ENCODE measurements at regions not wholly inside any gene's neighbourhood (a gene's known extent, or its start where the extent isn't known, plus 50 kb on each side); places are given as distances from the start of the nearest gene placed in this dataset.

DNA sequence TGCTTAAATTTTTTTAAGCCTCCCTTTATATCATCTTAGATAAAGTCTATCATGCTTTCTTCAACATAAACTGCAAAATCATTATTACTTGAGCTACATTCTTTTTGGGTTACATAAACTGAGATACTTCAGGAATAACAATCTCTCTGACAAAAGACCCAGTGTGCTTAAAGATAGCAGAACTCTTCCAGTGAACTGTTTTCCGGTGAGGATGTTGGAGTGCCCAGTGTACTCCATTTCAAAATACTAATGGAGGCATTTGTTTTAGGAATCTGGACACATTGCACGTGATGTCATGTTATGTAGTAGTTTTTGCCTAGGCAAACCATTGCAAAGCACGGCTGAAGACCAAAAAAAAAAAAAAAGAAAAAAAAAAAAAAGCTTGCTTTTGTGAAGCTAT, 388.2 kb upstream of the CELF2 start:
- Mint-ChIP-seq H3K36me3 (ENCODE audit: low read depth) (no peaks in the 10 kb centered on the region), H3K27me3 (peaks cover 21% of the 10 kb centered on the region), H3K4me1 (no peaks in the 10 kb centered on the region), H3K4me3 (no peak overlapping the region), H3K27ac (no peak overlapping the region)
- DNase-seq (no peak), ATAC-seq (no peak)
- H3K9me3 ChIP-seq (ENCODE audit: control insufficient read depth, low read length, poor library complexity, severe bottlenecking): no peaks in the 10 kb centered on the region

DNA sequence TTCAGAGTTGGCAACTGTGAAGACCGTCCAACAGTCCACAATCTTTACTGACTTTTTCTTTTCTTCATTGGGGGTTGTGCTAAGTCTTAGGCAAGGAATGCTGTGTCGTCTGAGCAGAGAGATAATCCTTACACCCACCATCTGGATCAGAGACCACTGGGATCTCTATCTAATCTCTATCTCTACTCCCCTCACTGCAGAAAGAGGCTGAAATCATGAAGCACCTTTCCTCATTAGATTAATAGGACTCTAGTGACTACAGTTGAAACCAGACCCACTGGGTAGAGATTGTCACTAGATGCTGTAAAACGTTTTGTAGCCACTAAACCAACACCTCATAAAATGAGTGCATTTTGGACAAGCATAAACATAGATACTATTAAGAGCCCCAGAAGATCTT, 387.4 kb upstream of the CELF2 start:
- no peaks in the 10 kb centered on the region for H3K9me3 ChIP-seq (ENCODE audit: control insufficient read depth, low read length, poor library complexity, severe bottlenecking)
- H3K27me3 Mint-ChIP-seq: peaks cover 26% of the 10 kb centered on the region
- no peak overlapping the region for H3K4me3 Mint-ChIP-seq
- H3K27ac Mint-ChIP-seq: no peak overlapping the region
- DNase-seq: no peak
- ATAC-seq: no peak
- no peaks in the 10 kb centered on the region for H3K36me3 Mint-ChIP-seq (ENCODE audit: low read depth)
- H3K4me1 Mint-ChIP-seq: no peaks in the 10 kb centered on the region

DNA sequence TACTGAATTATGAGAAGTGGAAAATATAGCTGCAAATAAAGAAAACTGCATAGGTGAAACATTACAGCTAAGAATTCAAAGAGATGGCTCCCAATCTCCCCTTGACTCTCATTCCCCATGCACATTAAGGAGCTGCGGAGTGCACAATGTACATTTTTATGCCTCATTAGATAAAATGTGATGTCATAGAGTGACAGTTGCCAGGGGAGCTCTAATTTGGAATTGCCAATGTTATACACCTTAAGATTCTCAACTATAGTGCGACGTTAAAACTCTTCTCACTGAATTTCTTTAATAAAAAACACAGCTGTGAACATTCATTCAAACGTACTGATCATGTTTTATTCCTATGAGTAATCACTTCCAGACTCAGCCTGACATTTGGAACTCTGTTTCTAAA, 386.9 kb upstream of the CELF2 start:
- ATAC-seq (no peak), DNase-seq (no peak)
- no peaks in the 10 kb centered on the region for H3K4me1 Mint-ChIP-seq
- H3K36me3 Mint-ChIP-seq (ENCODE audit: low read depth): no peaks in the 10 kb centered on the region
- no peak overlapping the region for H3K4me3 Mint-ChIP-seq
- peaks cover 31% of the 10 kb centered on the region for H3K27me3 Mint-ChIP-seq
- H3K27ac Mint-ChIP-seq: no peak overlapping the region
- no peaks in the 10 kb centered on the region for H3K9me3 ChIP-seq (ENCODE audit: control insufficient read depth, low read length, poor library complexity, severe bottlenecking)

DNA sequence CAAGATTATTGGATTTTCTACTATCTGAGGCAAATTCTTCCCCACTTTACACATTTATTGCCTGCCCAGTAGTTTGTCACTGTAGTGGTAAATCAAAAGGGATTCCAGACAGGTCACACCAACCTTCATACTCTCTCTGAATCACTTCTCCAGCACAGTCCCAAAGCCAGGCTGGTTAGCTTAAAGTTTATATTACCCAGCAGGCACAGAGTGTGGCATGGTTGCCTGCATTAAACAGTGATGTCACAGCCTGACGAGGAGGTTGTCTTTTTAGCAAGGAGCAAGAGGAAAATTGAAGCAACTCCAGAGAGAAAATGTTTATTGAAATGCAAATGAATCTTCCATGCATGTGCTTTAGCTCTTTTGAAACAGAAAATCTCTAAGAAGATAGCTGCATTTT, 375.5 kb upstream of the CELF2 start:
- Mint-ChIP-seq H3K27me3 (peaks cover 35% of the 10 kb centered on the region), H3K4me3 (no peak overlapping the region), H3K36me3 (ENCODE audit: low read depth) (no peaks in the 10 kb centered on the region), H3K27ac (no peak overlapping the region), H3K4me1 (no peaks in the 10 kb centered on the region)
- DNase-seq: no peak
- H3K9me3 ChIP-seq (ENCODE audit: control insufficient read depth, low read length, poor library complexity, severe bottlenecking): no peaks in the 10 kb centered on the region
- no peak for ATAC-seq

DNA sequence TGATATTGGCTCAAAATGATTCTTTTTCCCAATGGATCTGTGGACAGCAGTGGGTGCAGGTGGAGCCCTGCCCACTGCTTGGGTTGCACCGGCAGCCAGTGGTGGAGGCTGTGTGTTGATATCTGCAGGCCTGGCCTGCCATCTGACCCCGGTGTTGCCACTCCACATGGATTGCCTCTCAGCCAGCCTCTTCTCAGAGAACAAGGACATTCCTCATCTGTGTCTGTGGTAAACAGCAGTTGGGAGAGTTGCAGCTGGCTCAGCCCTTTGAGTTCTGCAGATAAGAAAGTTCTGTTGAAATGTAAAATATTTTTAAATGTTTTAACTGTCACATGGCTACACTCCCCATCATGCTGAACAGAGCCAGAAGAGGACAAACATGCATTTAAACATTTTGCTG, 374.9 kb upstream of the CELF2 start:
- Mint-ChIP-seq H3K4me3 (no peak overlapping the region), H3K27me3 (peaks cover 33% of the 10 kb centered on the region)

DNA sequence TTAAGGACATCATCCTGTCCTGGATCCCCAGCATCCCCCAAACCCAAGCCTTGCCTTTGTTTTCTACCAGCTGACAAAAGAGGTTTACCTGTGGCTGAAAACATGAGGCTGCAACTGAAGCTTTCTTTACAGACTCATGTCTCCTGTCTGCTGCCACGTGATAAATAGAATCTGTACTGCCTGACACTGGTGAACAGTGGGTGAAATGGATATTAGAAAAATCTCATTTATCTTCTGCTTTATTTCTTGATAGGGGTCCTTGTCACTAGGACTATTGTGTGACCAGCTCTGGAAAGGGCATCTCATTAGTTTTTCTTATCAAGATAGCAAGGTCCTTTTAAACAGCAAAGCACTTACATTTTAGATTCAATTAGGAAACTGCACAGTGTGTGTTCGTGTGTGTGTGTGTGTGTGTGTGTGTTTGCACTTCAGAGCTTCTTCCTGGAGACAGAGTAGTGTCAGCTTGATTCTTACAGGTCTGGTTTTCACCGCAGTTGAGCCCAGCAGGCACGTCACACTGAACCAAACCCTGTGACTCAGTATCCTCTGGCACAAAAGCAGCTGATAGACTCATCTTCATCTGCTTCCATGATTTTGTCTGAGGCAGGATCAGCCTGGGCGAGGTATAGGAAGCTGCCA, 373.5 kb upstream of the CELF2 start:
- DNase-seq: no peak
- Mint-ChIP-seq H3K27me3 (peaks cover 44% of the 10 kb centered on the region), H3K4me1 (no peaks in the 10 kb centered on the region), H3K27ac (no peak overlapping the region), H3K4me3 (no peak overlapping the region), H3K36me3 (ENCODE audit: low read depth) (no peaks in the 10 kb centered on the region)
- ATAC-seq: no peak
- H3K9me3 ChIP-seq (ENCODE audit: control insufficient read depth, low read length, poor library complexity, severe bottlenecking): no peaks in the 10 kb centered on the region

More for the DNA sequence above, 374.9 kb upstream of the CELF2 start:
- Mint-ChIP-seq H3K36me3 (ENCODE audit: low read depth) (no peaks in the 10 kb centered on the region), H3K27ac (no peak overlapping the region), H3K4me1 (no peaks in the 10 kb centered on the region)
- DNase-seq (no peak), ATAC-seq (no peak)
- no peaks in the 10 kb centered on the region for H3K9me3 ChIP-seq (ENCODE audit: control insufficient read depth, low read length, poor library complexity, severe bottlenecking)

DNA sequence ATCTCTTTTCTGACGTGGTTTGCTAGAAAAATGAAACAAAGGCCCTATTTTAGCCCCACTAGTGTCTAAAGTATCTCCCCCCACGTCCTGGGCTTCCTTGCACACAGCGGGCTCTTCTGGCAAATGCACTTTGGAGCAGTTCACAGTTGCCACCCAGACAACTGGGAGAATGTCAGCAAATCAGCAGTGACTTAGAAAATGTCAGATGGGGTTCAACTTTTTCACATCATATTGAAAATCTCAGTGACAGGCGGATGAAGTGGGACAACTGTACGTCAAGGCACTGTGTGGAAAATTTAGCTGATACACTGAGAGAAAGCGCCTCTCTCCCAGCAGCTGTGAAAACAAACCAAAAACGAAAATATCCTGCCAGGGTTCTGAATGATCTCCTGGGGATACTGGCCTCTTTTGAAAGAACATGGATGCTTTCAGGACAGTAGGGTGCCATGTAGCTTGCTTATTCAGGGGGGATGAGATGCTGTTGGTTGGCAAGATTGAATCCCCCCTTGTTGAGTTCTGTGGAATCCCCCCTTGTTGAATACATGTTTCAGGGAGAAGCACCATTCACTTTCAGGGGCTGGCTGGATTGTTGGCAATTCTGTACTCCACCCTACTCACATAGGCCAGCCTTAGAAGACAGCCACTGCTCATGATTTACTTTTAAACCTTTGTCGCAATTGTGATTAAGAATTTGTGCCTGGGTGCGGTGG, 372.8 kb upstream of the CELF2 start:
- Mint-ChIP-seq H3K27ac (no peak overlapping the region), H3K4me1 (no peaks in the 10 kb centered on the region), H3K4me3 (no peak overlapping the region), H3K36me3 (ENCODE audit: low read depth) (no peaks in the 10 kb centered on the region), H3K27me3 (peaks cover 44% of the 10 kb centered on the region)
- no peak for ATAC-seq
- no peak for DNase-seq
- no peaks in the 10 kb centered on the region for H3K9me3 ChIP-seq (ENCODE audit: control insufficient read depth, low read length, poor library complexity, severe bottlenecking)

DNA sequence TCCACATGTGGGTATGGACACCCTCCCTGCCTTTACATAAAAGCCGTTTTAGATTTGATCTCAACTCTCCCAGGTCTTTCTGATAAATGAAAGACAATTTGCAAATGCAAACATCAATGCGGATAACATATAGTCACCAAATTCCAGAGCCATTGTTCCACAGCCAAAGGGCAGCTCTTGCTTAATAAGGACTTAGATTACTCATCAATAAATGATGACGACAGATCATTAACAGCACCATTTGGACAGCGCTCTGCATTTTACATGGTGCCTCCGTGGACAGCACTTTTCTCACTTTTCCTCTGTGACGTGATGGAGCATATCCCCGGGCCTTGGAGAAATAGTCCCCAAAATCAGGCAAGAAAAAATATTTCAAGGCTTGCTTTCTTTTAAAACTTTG, 370.3 kb upstream of the CELF2 start:
- Mint-ChIP-seq H3K27me3 (peaks cover 41% of the 10 kb centered on the region), H3K4me3 (no peak overlapping the region), H3K27ac (no peak overlapping the region), H3K36me3 (ENCODE audit: low read depth) (no peaks in the 10 kb centered on the region), H3K4me1 (no peaks in the 10 kb centered on the region)
- no peaks in the 10 kb centered on the region for H3K9me3 ChIP-seq (ENCODE audit: control insufficient read depth, low read length, poor library complexity, severe bottlenecking)
- ATAC-seq: no peak
- no peak for DNase-seq

DNA sequence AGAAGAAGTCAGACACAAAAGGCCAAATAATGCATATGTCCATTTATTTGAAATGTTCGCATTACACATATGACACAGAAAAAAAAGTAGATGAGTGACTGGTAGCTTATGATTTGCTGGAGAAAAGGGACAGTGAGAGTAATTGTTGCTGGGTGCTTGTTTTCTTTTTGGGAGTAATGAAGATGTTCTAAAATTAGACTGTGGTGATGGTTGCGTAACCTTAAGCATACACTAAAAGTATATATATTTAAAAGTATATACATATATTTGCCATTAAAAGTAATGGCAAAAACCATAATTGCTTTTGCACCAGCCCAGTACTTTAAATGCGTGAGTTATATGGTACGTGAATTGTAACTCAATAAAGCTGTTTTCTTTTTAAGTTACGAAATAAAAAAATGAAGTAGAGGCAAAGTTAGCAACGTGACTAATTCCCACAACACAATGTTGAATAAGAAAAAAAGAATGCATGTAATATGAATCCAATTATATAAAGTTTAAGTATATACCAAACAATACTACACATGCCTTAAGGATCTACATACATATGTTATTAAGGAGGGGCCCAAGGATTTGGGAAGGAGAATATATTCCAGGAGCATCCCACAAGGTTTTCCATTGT, 360.4 kb upstream of the CELF2 start:
- ATAC-seq (no peak), DNase-seq (no peak)
- Mint-ChIP-seq H3K36me3 (ENCODE audit: low read depth) (no peaks in the 10 kb centered on the region), H3K4me3 (no peak overlapping the region), H3K27me3 (peaks cover 13% of the 10 kb centered on the region), H3K27ac (no peak overlapping the region), H3K4me1 (no peaks in the 10 kb centered on the region)
- H3K9me3 ChIP-seq (ENCODE audit: control insufficient read depth, low read length, poor library complexity, severe bottlenecking): no peaks in the 10 kb centered on the region

DNA sequence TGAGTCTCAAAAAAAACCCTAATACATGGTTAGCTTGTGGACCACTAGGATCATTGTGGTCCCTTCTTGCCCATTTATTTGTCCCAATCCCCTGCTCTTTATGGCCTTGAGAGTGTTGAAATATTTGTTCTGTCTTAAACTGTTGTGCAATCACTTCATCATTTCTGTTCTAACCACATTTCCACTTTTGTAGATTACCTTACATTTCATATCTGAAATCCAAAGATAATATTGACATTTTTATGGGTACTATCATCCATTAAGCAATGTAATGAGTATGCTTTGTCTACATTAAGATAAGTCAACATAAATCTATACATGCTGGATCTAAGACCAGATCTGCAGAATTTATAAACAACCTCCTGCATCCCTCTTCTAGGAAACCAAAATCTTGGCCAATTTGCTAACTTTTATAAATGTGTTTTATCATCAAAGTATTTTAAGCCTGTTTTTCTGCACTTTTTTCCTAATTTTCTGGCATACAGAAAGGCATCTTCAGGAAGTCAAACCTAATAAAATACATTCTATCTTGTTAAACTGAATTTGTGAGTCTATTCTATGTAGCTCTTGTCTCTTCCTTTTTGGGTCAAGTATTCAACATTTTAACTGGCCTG, 359.4 kb upstream of the CELF2 start:
- peaks cover 24% of the 10 kb centered on the region for H3K27me3 Mint-ChIP-seq
- H3K27ac Mint-ChIP-seq: no peak overlapping the region
- H3K36me3 Mint-ChIP-seq (ENCODE audit: low read depth): no peaks in the 10 kb centered on the region
- no peak for DNase-seq
- ATAC-seq: no peak
- no peaks in the 10 kb centered on the region for H3K4me1 Mint-ChIP-seq
- H3K9me3 ChIP-seq (ENCODE audit: control insufficient read depth, low read length, poor library complexity, severe bottlenecking): no peaks in the 10 kb centered on the region
- H3K4me3 Mint-ChIP-seq: no peak overlapping the region

DNA sequence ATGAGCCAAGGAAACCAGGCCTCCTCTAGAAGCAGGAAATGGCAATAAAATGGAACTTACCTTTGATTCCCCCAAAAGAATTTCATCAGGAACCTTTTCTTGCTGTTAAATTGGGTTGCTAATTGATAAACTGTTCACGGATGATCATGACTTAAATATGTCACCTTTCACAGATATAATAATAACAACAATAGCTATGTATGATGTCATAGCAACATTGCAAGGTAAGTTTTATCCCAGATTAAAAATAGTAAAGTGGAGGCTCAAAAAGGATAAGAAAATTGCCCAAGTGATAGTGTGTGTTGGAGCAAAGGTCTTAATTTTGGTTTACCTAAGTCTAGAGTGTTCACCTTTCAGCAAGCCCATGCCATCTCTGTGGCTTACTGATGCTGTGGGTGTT, 357.6 kb upstream of the CELF2 start:
- H3K9me3 ChIP-seq (ENCODE audit: control insufficient read depth, low read length, poor library complexity, severe bottlenecking): no peaks in the 10 kb centered on the region

DNA sequence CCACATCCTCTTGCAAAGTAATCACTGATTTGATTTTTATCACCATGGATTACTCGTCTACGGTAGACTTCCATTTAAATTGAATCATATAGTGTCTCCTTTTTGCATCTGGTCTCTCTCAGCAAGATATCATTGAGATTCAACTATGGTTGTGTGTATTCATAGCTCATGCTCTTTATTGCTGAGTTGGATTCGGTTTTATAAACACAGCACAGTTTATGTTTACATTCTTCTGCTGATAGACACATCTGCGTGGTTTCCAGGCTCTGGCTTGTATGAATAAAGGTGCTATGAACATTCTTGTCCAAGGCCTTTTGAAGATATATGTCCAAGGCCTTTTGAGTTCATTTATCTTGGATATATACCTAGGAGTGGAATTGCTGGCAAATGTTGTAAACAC, 356.5 kb upstream of the CELF2 start:
- H3K4me3 Mint-ChIP-seq: no peak overlapping the region
- ATAC-seq (no peak), DNase-seq (no peak)
- no peaks in the 10 kb centered on the region for H3K9me3 ChIP-seq (ENCODE audit: control insufficient read depth, low read length, poor library complexity, severe bottlenecking)
- H3K27ac Mint-ChIP-seq: no peak overlapping the region
- H3K4me1 Mint-ChIP-seq: no peaks in the 10 kb centered on the region
- no peaks in the 10 kb centered on the region for H3K36me3 Mint-ChIP-seq (ENCODE audit: low read depth)
- H3K27me3 Mint-ChIP-seq: peaks cover 38% of the 10 kb centered on the region

More for the DNA sequence above, 357.6 kb upstream of the CELF2 start:
- DNase-seq (no peak), ATAC-seq (no peak)
- Mint-ChIP-seq H3K27me3 (peaks cover 35% of the 10 kb centered on the region), H3K4me3 (no peak overlapping the region), H3K4me1 (no peaks in the 10 kb centered on the region), H3K36me3 (ENCODE audit: low read depth) (no peaks in the 10 kb centered on the region), H3K27ac (no peak overlapping the region)

DNA sequence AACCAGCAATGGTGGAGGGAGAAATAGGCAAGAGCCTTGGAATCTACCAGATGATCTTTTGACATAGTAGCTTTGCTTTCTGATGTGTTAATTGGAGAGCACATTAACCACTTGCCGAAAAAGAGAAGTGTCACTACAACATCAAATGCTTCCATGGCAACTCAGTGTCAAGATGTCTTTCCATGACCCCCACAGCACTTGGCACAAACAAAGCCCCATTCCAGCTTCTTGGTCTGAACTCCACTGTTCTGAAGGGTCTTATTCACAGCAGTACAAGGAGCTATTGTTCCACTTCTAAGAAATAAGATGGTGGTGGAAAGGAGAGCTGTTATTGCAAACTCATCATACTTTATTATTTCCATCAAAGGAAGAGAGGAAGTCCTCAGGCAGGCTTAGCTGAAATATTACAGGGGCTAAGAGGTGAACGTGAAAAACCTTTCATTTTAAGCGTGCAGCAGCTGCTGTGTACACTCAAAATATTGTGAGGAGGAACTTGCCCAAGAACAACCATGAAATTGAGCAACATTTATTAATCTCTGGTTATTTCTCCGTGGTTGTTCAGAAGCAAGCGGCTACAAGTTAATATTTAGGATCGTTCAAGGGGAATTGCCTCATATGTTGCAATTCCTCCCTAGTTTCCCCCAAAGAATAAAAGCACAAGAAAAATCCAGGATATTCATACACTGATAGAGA, 354.8 kb upstream of the CELF2 start:
- no peaks in the 10 kb centered on the region for H3K36me3 Mint-ChIP-seq (ENCODE audit: low read depth)
- no peak for ATAC-seq
- no peak overlapping the region for H3K27ac Mint-ChIP-seq

More for the DNA sequence above, 354.8 kb upstream of the CELF2 start:
- DNase-seq: no peak
- Mint-ChIP-seq H3K4me3 (no peak overlapping the region), H3K27me3 (peaks cover 49% of the 10 kb centered on the region), H3K4me1 (no peaks in the 10 kb centered on the region)
- no peaks in the 10 kb centered on the region for H3K9me3 ChIP-seq (ENCODE audit: control insufficient read depth, low read length, poor library complexity, severe bottlenecking)
